PFSK-1 (cell line): ENCODE measurements at regions not wholly inside any gene's neighbourhood (a gene's known extent, or its start where the extent isn't known, plus 50 kb on each side); places are given as distances from the start of the nearest gene placed in this dataset.

Experiments
- FOXP2 ChIP-seq: optimal IDR thresholded peaks from 2 replicates; pipeline ENCODE3; 2011; ENCODE audit warnings: borderline replicate concordance, control low read depth, inconsistent platforms; ENCODE audit not compliant: insufficient read depth; ENCODE audit errors: extremely low read length, extremely low read depth
- POLR2AphosphoS5 ChIP-seq: IDR thresholded peaks from 2 replicates; pipeline ENCODE4 v1.6.1; 2012; ENCODE audit warnings: low read depth, mild to moderate bottlenecking, control low read depth, low read length, moderate library complexity
- SIN3A ChIP-seq: IDR thresholded peaks from 2 replicates; pipeline ENCODE4 v1.6.1; 2012; ENCODE audit warnings: mild to moderate bottlenecking, low read length, moderate library complexity, borderline replicate concordance; ENCODE audit not compliant: insufficient read depth
- TAF1 ChIP-seq: IDR thresholded peaks from 2 replicates; pipeline ENCODE4 v1.6.1; 2012; ENCODE audit warnings: low read length, control low read depth, borderline replicate concordance; ENCODE audit not compliant: insufficient read depth
- TF ChIP-seq, protein P1 (sequence below), 2 experiments: IDR thresholded peaks; 2 replicates each; pipeline versions ENCODE4 v1.6.1 to v1.8.0; 2011 to 2012; ENCODE audit warnings: low read depth in 2 of 2, low read length in 2 of 2, control low read depth in 1 of 2, inconsistent platforms in 1 of 2, mild to moderate bottlenecking in 1 of 2, moderate library complexity in 1 of 2; ENCODE audit not compliant: insufficient read depth in 1 of 2

DNA sequence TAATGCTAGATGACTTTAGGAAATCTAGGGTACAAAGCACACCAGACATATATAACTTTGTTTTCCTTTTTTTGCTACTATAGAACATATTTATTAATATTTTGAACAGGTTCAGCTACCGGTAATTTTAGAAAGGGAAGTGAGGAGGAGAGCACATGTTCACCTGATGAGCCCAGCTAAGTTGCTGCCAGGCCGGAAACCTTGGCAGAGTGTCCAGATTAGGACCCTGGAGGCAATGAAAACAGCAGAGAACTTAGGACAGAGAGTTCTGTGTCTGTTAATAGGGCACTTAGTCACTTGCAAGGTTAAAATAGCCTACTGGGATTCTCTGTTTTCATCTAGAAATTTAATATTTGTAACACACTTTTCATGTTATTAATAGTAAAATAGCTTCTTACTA lies 348.9 kb upstream of the CPEB2 start:
- TF ChIP-seq, protein P1, sequence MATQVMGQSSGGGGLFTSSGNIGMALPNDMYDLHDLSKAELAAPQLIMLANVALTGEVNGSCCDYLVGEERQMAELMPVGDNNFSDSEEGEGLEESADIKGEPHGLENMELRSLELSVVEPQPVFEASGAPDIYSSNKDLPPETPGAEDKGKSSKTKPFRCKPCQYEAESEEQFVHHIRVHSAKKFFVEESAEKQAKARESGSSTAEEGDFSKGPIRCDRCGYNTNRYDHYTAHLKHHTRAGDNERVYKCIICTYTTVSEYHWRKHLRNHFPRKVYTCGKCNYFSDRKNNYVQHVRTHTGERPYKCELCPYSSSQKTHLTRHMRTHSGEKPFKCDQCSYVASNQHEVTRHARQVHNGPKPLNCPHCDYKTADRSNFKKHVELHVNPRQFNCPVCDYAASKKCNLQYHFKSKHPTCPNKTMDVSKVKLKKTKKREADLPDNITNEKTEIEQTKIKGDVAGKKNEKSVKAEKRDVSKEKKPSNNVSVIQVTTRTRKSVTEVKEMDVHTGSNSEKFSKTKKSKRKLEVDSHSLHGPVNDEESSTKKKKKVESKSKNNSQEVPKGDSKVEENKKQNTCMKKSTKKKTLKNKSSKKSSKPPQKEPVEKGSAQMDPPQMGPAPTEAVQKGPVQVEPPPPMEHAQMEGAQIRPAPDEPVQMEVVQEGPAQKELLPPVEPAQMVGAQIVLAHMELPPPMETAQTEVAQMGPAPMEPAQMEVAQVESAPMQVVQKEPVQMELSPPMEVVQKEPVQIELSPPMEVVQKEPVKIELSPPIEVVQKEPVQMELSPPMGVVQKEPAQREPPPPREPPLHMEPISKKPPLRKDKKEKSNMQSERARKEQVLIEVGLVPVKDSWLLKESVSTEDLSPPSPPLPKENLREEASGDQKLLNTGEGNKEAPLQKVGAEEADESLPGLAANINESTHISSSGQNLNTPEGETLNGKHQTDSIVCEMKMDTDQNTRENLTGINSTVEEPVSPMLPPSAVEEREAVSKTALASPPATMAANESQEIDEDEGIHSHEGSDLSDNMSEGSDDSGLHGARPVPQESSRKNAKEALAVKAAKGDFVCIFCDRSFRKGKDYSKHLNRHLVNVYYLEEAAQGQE (IDR thresholded peaks at IDR 0.05; ENCODE audit: insufficient read depth in 1 of 2, low read depth in 2 of 2, low read length in 2 of 2) = no peak
- TF ChIP-seq POLR2AphosphoS5 (no peak), SIN3A (no peak), TAF1 (no peak), FOXP2 (no peak)
